Neural cell (in vitro differentiated cells): ENCODE measurements at regions not wholly inside any gene's neighbourhood (a gene's known extent, or its start where the extent isn't known, plus 50 kb on each side); places are given as distances from the start of the nearest gene placed in this dataset.

ENCODE experiments used
- H2AFZ ChIP-seq: fragments of 200-600, 300-800 bp; sonication (generic), shearing (Covaris generic); 2 replicates; pipeline ENCODE4 v1.6.0; 2014; ENCODE audit warnings: low read depth, mild to moderate bottlenecking, antibody characterized with exemption, low read length, moderate library complexity
- H3F3A ChIP-seq: fragments of 200-600 bp; shearing (Covaris generic); 2 replicates; pipeline ENCODE4 v1.6.1; 2016; ENCODE audit warnings: mild to moderate bottlenecking, moderate library complexity, mixed read lengths, antibody characterized with exemption, low read length; ENCODE audit not compliant: insufficient read depth, poor library complexity, severe bottlenecking
- H3K27ac ChIP-seq: fragments of 200-600, 300-800 bp; sonication (generic), shearing (Covaris generic); 2 replicates; pipeline ENCODE4 v1.5.1; 2014; ENCODE audit warnings: mild to moderate bottlenecking, low read length, moderate library complexity
- H3K27me3 ChIP-seq: fragments of 300-800, 200-600 bp; sonication (generic), shearing (Covaris generic); 2 replicates; pipeline ENCODE4 v1.6.0; 2014; ENCODE audit warnings: mild to moderate bottlenecking, low read depth, low read length, moderate library complexity; ENCODE audit not compliant: insufficient read depth
- H3K36me3 ChIP-seq: fragments of 300-800, 200-600 bp; sonication (generic), shearing (Covaris generic); 2 replicates; pipeline ENCODE4 v1.5.1; 2014; ENCODE audit warnings: mild to moderate bottlenecking, antibody characterized with exemption, low read length, moderate library complexity; ENCODE audit not compliant: insufficient read depth
- H3K4me2 ChIP-seq: fragments of 300-800, 200-600 bp; sonication (generic), shearing (Covaris generic); 2 replicates; pipeline ENCODE4 v1.6.0; 2014; ENCODE audit warnings: mild to moderate bottlenecking, low read length
- H3K4me3 ChIP-seq: fragments of 300-800, 200-600 bp; sonication (generic), shearing (Covaris generic); 2 replicates; pipeline ENCODE4 v1.5.1; 2014; ENCODE audit warnings: mild to moderate bottlenecking, low read length, moderate library complexity
- H3K79me2 ChIP-seq: fragments of 200-600 bp; shearing (Covaris generic); replicated peaks from 2 replicates; pipeline ENCODE4 v1.6.0; 2014; ENCODE audit warnings: mild to moderate bottlenecking, low read length, moderate library complexity; ENCODE audit not compliant: insufficient read depth
- H3K9ac ChIP-seq: fragments of 300-800, 200-600 bp; sonication (generic), shearing (Covaris generic); 2 replicates; pipeline ENCODE4 v1.6.1; 2016; ENCODE audit warnings: mild to moderate bottlenecking, low read length, mixed read lengths
- H3K9me2 ChIP-seq: fragments of 200-600 bp; shearing (Covaris generic); 2 replicates; pipeline ENCODE4 v1.6.1; 2016; ENCODE audit warnings: mild to moderate bottlenecking, low read length, mixed read lengths; ENCODE audit not compliant: insufficient read depth
- H3K9me3 ChIP-seq: fragments of 200-600, 300-800 bp; sonication (generic), shearing (Covaris generic); 2 replicates; pipeline ENCODE4 v1.6.1; 2016; ENCODE audit warnings: mild to moderate bottlenecking, mixed run types, low read length, moderate library complexity, mixed read lengths
- H4K20me1 ChIP-seq: fragments of 200-600 bp; shearing (Covaris generic); 2 replicates; pipeline ENCODE4 v1.6.1; 2016; ENCODE audit warnings: mild to moderate bottlenecking, mixed run types; ENCODE audit not compliant: insufficient read depth
- CTCF ChIP-seq: fragments of 450-650 bp; IDR thresholded peaks from 2 replicates; pipeline ENCODE4 v1.5.1; 2014; ENCODE audit warnings: antibody characterized with exemption, mild to moderate bottlenecking, moderate library complexity; ENCODE audit not compliant: poor library complexity, severe bottlenecking
- EP300 ChIP-seq: fragments of 450-650 bp; conservative IDR thresholded peaks from 2 replicates; pipeline ENCODE4 v1.6.1; 2014; ENCODE audit warnings: antibody characterized with exemption, mild to moderate bottlenecking, moderate library complexity; ENCODE audit not compliant: poor library complexity, severe bottlenecking
- EZH2 ChIP-seq: fragments of 200-600, 300-800 bp; shearing (Covaris generic), sonication (generic); IDR thresholded peaks from 2 replicates; pipeline ENCODE4 v1.6.1; 2014; ENCODE audit warnings: antibody characterized with exemption, low read length, borderline replicate concordance, mild to moderate bottlenecking; ENCODE audit not compliant: insufficient read depth, poor library complexity, severe bottlenecking
- MXI1 ChIP-seq: fragments of 450-650 bp; conservative IDR thresholded peaks from 2 replicates; pipeline ENCODE4 v1.6.1; 2014; ENCODE audit warnings: antibody characterized with exemption, mild to moderate bottlenecking; ENCODE audit not compliant: poor library complexity, severe bottlenecking
- POLR2AphosphoS5 ChIP-seq: IDR thresholded peaks from 2 replicates; pipeline ENCODE4 v1.6.1; 2012
- RAD21 ChIP-seq: fragments of 450-650 bp; conservative IDR thresholded peaks from 2 replicates; pipeline ENCODE4 v1.6.1; 2014; ENCODE audit warnings: antibody characterized with exemption, mild to moderate bottlenecking, moderate library complexity
- REST ChIP-seq: IDR thresholded peaks from 2 replicates; pipeline ENCODE4 v1.6.1; 2012; ENCODE audit warnings: borderline replicate concordance
- SMC3 ChIP-seq: fragments of 450-650 bp; conservative IDR thresholded peaks from 2 replicates; pipeline ENCODE4 v1.6.1; 2014; ENCODE audit warnings: antibody characterized with exemption, mild to moderate bottlenecking, moderate library complexity; ENCODE audit not compliant: poor library complexity
- TAF1 ChIP-seq: IDR thresholded peaks from 2 replicates; pipeline ENCODE4 v1.6.1; 2012; ENCODE audit warnings: low read depth

- TF ChIP-seq EZH2 (no peak), RAD21 (no peak), POLR2AphosphoS5 (no peak), CTCF (no peak), EP300 (no peak), TAF1 (no peak), SMC3 (no peak), MXI1 (no peak), REST (no peak)
- H3K9ac ChIP-seq: no peak overlapping the region
- no peaks in the 10 kb centered on the region for H3K79me2 ChIP-seq
- no peak overlapping the region for H3K27ac ChIP-seq
- H2AFZ ChIP-seq: no peak overlapping the region
- no peaks in the 10 kb centered on the region for H3K36me3 ChIP-seq
- H3K27me3 ChIP-seq: no peaks in the 10 kb centered on the region
- H3F3A ChIP-seq: no peaks in the 10 kb centered on the region
- no peak overlapping the region for H3K4me3 ChIP-seq
- no peaks in the 10 kb centered on the region for H3K9me3 ChIP-seq
- no peak overlapping the region for H3K4me2 ChIP-seq
- no peaks in the 10 kb centered on the region for H3K9me2 ChIP-seq
- no peaks in the 10 kb centered on the region for H4K20me1 ChIP-seq
Measured at GRCh38 chr2:223121283-223121682, 69.3 kb downstream of the KCNE4 start.

GRCh38 chr2:223122781-223123180, 70.8 kb downstream of the KCNE4 start:
- Histone ChIP-seq H3K9ac (no peak overlapping the region), H3K27me3 (no peaks in the 10 kb centered on the region), H2AFZ (no peak overlapping the region), H3F3A (no peaks in the 10 kb centered on the region), H3K9me2 (no peaks in the 10 kb centered on the region), H3K4me3 (no peak overlapping the region), H3K4me2 (no peak overlapping the region), H3K79me2 (no peaks in the 10 kb centered on the region), H3K36me3 (no peaks in the 10 kb centered on the region), H4K20me1 (no peaks in the 10 kb centered on the region), H3K27ac (no peak overlapping the region), H3K9me3 (no peaks in the 10 kb centered on the region)
- TF ChIP-seq EP300 (no peak), REST (no peak), MXI1 (no peak)
